Forelimb muscle (tissue), 1 donor: ENCODE measurements at regions not wholly inside any gene's neighbourhood (a gene's known extent, or its start where the extent isn't known, plus 50 kb on each side); places are given as distances from the start of the nearest gene placed in this dataset.
"Not testable (repeated sequence)": the region's sequence is repeated elsewhere in the genome, so short reads cannot be mapped to it uniquely, and the experiment has no call there.

Source experiments
- DNase-seq: peaks from one replicate; pipeline ENCODE4 v3.0.0-alpha.2; 2013; ENCODE audit warnings: low read depth

GRCh38 chr13:97875218-97875617, 78.3 kb upstream of the IPO5 start:
- no peak for DNase-seq

- no peak for DNase-seq
Observed at GRCh38 chr13:97875911-97876310, 77.6 kb upstream of the IPO5 start.

- DNase-seq: no peak
Observed at GRCh38 chr13:97878431-97879375, 74.8 kb upstream of the IPO5 start.

GRCh38 chr13:97879646-97880310, 73.7 kb upstream of the IPO5 start:
- DNase-seq: no peak

- no peak for DNase-seq
Observed at GRCh38 chr13:97880311-97880675, 73.2 kb upstream of the IPO5 start.

- DNase-seq: no peak
Observed at GRCh38 chr13:97881556-97881955, 71.9 kb upstream of the IPO5 start.

- DNase-seq: no peak
Observed at GRCh38 chr13:97883396-97883795, 70.1 kb upstream of the IPO5 start.

GRCh38 chr13:97884707-97885468, 68.6 kb upstream of the IPO5 start:
- no peak for DNase-seq

GRCh38 chr13:97885641-97886040, 67.8 kb upstream of the IPO5 start:
- no peak for DNase-seq

- peak; percentile 91 for DNase-seq
Observed at GRCh38 chr13:97889803-97890202, 63.7 kb upstream of the IPO5 start.

GRCh38 chr13:97890573-97890972, 62.9 kb upstream of the IPO5 start:
- DNase-seq: no peak

- not testable (repeated sequence) for DNase-seq
Observed at GRCh38 chr13:97891964-97892363, 61.5 kb upstream of the IPO5 start.

GRCh38 chr13:97892717-97893116, 60.8 kb upstream of the IPO5 start:
- no peak for DNase-seq

- no peak for DNase-seq
Observed at GRCh38 chr13:97895383-97895782, 58.1 kb upstream of the IPO5 start.

- DNase-seq: no peak
Observed at GRCh38 chr13:97896446-97896845, 57.0 kb upstream of the IPO5 start.

- DNase-seq: no peak
Observed at GRCh38 chr13:97901716-97902115, 51.8 kb upstream of the IPO5 start.
